BJ (cell line): ENCODE measurements at regions not wholly inside any gene's neighbourhood (a gene's known extent, or its start where the extent isn't known, plus 50 kb on each side); places are given as distances from the start of the nearest gene placed in this dataset.

Experiments used
- CTCF ChIA-PET: fragments of 350-600 bp; formaldehyde crosslinking; extraction: SDS; loops from one replicate; lab custom pipeline; 2021; ENCODE audit warnings: antibody characterized with exemption, inconsistent platforms; lab: Yijun Ruan, JAX
- POLR2A ChIA-PET: fragments of 300-600 bp; sonication (Branson Sonifier 250); formaldehyde crosslinking; extraction: SDS; loops from one replicate; lab custom pipeline; 2021; ENCODE audit warnings: antibody characterized with exemption; lab: Charles Lee
- DNase-seq: peaks from one replicate; pipeline ENCODE4 v3.0.0-alpha.2; 2011; ENCODE audit warnings: low read depth
- H3K27me3 ChIP-seq: 2 replicates; pipeline ENCODE4 v1.6.0; 2011; ENCODE audit warnings: low read length; ENCODE audit not compliant: control insufficient read depth, insufficient read depth
- H3K36me3 ChIP-seq: 2 replicates; pipeline ENCODE4 v1.5.1; 2011; ENCODE audit warnings: low read length; ENCODE audit not compliant: control insufficient read depth, insufficient read depth
- H3K4me3 ChIP-seq: 2 replicates; pipeline ENCODE4 v1.5.1; 2011; ENCODE audit warnings: low read depth, mild to moderate bottlenecking, control low read depth, low read length
- TF ChIP-seq, protein P1 (sequence below): IDR thresholded peaks from 2 replicates; pipeline ENCODE4 v1.5.1; 2011; ENCODE audit warnings: low read depth, mild to moderate bottlenecking, control low read depth, inconsistent platforms, low read length, moderate library complexity; ENCODE audit not compliant: insufficient read depth

- no peak for DNase-seq
- H3K36me3 ChIP-seq, result no peaks in the 10 kb centered on the region
- H3K4me3 ChIP-seq, result no peak overlapping the region
- TF ChIP-seq, protein P1, sequence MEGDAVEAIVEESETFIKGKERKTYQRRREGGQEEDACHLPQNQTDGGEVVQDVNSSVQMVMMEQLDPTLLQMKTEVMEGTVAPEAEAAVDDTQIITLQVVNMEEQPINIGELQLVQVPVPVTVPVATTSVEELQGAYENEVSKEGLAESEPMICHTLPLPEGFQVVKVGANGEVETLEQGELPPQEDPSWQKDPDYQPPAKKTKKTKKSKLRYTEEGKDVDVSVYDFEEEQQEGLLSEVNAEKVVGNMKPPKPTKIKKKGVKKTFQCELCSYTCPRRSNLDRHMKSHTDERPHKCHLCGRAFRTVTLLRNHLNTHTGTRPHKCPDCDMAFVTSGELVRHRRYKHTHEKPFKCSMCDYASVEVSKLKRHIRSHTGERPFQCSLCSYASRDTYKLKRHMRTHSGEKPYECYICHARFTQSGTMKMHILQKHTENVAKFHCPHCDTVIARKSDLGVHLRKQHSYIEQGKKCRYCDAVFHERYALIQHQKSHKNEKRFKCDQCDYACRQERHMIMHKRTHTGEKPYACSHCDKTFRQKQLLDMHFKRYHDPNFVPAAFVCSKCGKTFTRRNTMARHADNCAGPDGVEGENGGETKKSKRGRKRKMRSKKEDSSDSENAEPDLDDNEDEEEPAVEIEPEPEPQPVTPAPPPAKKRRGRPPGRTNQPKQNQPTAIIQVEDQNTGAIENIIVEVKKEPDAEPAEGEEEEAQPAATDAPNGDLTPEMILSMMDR, result no peak
- CTCF ChIA-PET, result interaction anchor here (0.8 to 4.8 kb wide), 6 partner anchors 20 to 180 kb away, joined by 3 to 34 read pairs (median 10); partner anchors contain the start of gene FAM50B
- no peaks in the 10 kb centered on the region for H3K27me3 ChIP-seq
- POLR2A ChIA-PET, result interaction anchor here (0.6 to 1.5 kb wide), 3 partner anchors 29 to 697 kb away, joined by 4 to 12 read pairs (median 4); no protein-coding TSS in a partner anchor
These were observed 63.3 kb downstream of the FAM50B start for GRCh38 chr6:3912361-3913076.

- TF ChIP-seq, protein P1, result no peak
These were observed 64.1 kb downstream of the FAM50B start for GRCh38 chr6:3913077-3913957.

GRCh38 chr6:3913958-3914337 is 64.8 kb downstream of the FAM50B start:
- DNase-seq, result no peak
- TF ChIP-seq, protein P1, result no peak
- POLR2A ChIA-PET, result interaction anchor here (0.8 to 1.5 kb wide), 2 partner anchors 16 to 164 kb away, joined by 4 to 6 read pairs; no protein-coding TSS in a partner anchor
- CTCF ChIA-PET, result interaction anchor here (1.1 to 4.8 kb wide), 10 partner anchors 15 to 181 kb away, joined by 3 to 34 read pairs (median 4); partner anchors contain the start of gene FAM50B
- Histone ChIP-seq H3K4me3 (no peak overlapping the region), H3K27me3 (no peaks in the 10 kb centered on the region), H3K36me3 (no peaks in the 10 kb centered on the region)

More at GRCh38 chr6:3913077-3913957, 64.1 kb downstream of the FAM50B start:
- H3K4me3 ChIP-seq, result no peak overlapping the region
- DNase-seq, result peak; percentile 98
- ChIA-PET CTCF (interaction anchor here (1.0 to 4.8 kb wide), 11 partner anchors 16 to 180 kb away, joined by 3 to 34 read pairs (median 4); partner anchors contain the start of gene FAM50B), POLR2A (interaction anchor here (0.6 to 1.5 kb wide), 3 partner anchors 17 to 698 kb away, joined by 4 to 12 read pairs (median 6); no protein-coding TSS in a partner anchor)
- no peaks in the 10 kb centered on the region for H3K36me3 ChIP-seq
- H3K27me3 ChIP-seq, result no peaks in the 10 kb centered on the region

- no peaks in the 10 kb centered on the region for H3K27me3 ChIP-seq
- CTCF ChIA-PET, result no interaction called here
- H3K36me3 ChIP-seq, result no peaks in the 10 kb centered on the region
- no peak for DNase-seq
- TF ChIP-seq, protein P1, result no peak
- no peak overlapping the region for H3K4me3 ChIP-seq
- POLR2A ChIA-PET, result no interaction called here
These were observed 66.1 kb downstream of the FAM50B start for GRCh38 chr6:3915076-3915791.
